ENCODE measurements at regions not wholly inside any gene's neighbourhood (a gene's known extent, or its start where the extent isn't known, plus 50 kb on each side); places are given as distances from the start of the nearest gene placed in this dataset.

- TF ChIP-seq EZH2 (IDR thresholded peaks at IDR 0.05; ENCODE audit: borderline replicate concordance, insufficient read depth, low read depth, low read length, poor library complexity, severe bottlenecking) (no peak), CTCF (IDR thresholded peaks at IDR 0.05) (no peak)
- 50% methylated on average over 2 of the region's 5 CpGs for WGBS (ENCODE audit: insufficient coverage)
- CTCF ChIA-PET: no interaction called here
- H3K4me3 Mint-ChIP-seq: no peak overlapping the region
- no peaks in the 10 kb centered on the region for H3K27me3 ChIP-seq (replicated peaks in 1 of 4; ENCODE audit: control extremely low read depth in 1 of 4, control insufficient read depth in 3 of 4, insufficient read depth in 4 of 4, low read length in 3 of 4)
- H3K79me2 ChIP-seq (ENCODE audit: control insufficient read depth, insufficient read depth, low read length): no peaks in the 10 kb centered on the region
- POLR2A ChIA-PET: no interaction called here
- no peak overlapping the region for H3K4me3 ChIP-seq (ENCODE audit: control extremely low read depth in 1 of 5, extremely low read depth in 1 of 5, insufficient read depth in 1 of 5, low read depth in 2 of 5, low read length in 4 of 5)
- no peak overlapping the region for H3K27ac Mint-ChIP-seq
- no peaks in the 10 kb centered on the region for H3K9me3 Mint-ChIP-seq (ENCODE audit: insufficient read depth)
- intact Hi-C loops (cut with micrococcal nuclease): no loop called here
- H3K27me3 Mint-ChIP-seq: no peaks in the 10 kb centered on the region
- no peaks in the 10 kb centered on the region for H3K4me1 ChIP-seq (ENCODE audit: control insufficient read depth in 2 of 2, insufficient read depth in 2 of 2, low read length in 2 of 2)
- H3K4me2 ChIP-seq (replicated peaks; ENCODE audit: low read depth, low read length, poor library complexity, severe bottlenecking): no peak overlapping the region
- ATAC-seq (ENCODE audit: low read depth) (no peak), DNase-seq (no peak)
- H3K9me3 ChIP-seq (ENCODE audit: control extremely low read depth in 1 of 3, control insufficient read depth in 2 of 3, insufficient read depth in 1 of 3, low read length in 2 of 3): no peaks in the 10 kb centered on the region
- no peak overlapping the region for H2AFZ ChIP-seq (ENCODE audit: insufficient read depth, low read depth, low read length, poor library complexity, severe bottlenecking)
- H3K36me3 ChIP-seq (replicated peaks in 1 of 2; ENCODE audit: control extremely low read depth in 1 of 2, control insufficient read depth in 1 of 2, extremely low read depth in 1 of 2, insufficient read depth in 2 of 2, low read length in 1 of 2): no peaks in the 10 kb centered on the region
- H3K27ac ChIP-seq (ENCODE audit: low read length in 2 of 2): no peak overlapping the region
- no peak overlapping the region for H3K9ac ChIP-seq (ENCODE audit: low read length)
- H4K20me1 ChIP-seq (ENCODE audit: control insufficient read depth, insufficient read depth, low read length, poor library complexity, severe bottlenecking): no peaks in the 10 kb centered on the region
- no peaks in the 10 kb centered on the region for H3K4me1 Mint-ChIP-seq
Measured at GRCh38 chr20:12095180-12095920, 177.7 kb downstream of the BTBD3 start.

GRCh38 chr20:12098421-12098820 lies 180.7 kb downstream of the BTBD3 start:
- H3K79me2 ChIP-seq (ENCODE audit: control insufficient read depth, insufficient read depth, low read length): no peaks in the 10 kb centered on the region
- no peak overlapping the region for H3K4me3 ChIP-seq (ENCODE audit: control extremely low read depth in 1 of 5, extremely low read depth in 1 of 5, insufficient read depth in 1 of 5, low read depth in 2 of 5, low read length in 4 of 5)
- no peak overlapping the region for H3K27ac ChIP-seq (ENCODE audit: low read length in 2 of 2)
- no peaks in the 10 kb centered on the region for H3K9me3 Mint-ChIP-seq (ENCODE audit: insufficient read depth)
- 100% methylated on average over 1 of the region's 2 CpGs for WGBS (ENCODE audit: insufficient coverage)
- H3K4me2 ChIP-seq (replicated peaks; ENCODE audit: low read depth, low read length, poor library complexity, severe bottlenecking): no peak overlapping the region
- no peaks in the 10 kb centered on the region for H4K20me1 ChIP-seq (ENCODE audit: control insufficient read depth, insufficient read depth, low read length, poor library complexity, severe bottlenecking)
- H3K36me3 ChIP-seq (replicated peaks in 1 of 2; ENCODE audit: control extremely low read depth in 1 of 2, control insufficient read depth in 1 of 2, extremely low read depth in 1 of 2, insufficient read depth in 2 of 2, low read length in 1 of 2): no peaks in the 10 kb centered on the region
- no peak for DNase-seq
- intact Hi-C loops (cut with micrococcal nuclease): no loop called here
- ChIA-PET CTCF (no interaction called here), POLR2A (no interaction called here)
- no peaks in the 10 kb centered on the region for H3K27me3 Mint-ChIP-seq
- no peaks in the 10 kb centered on the region for H3K4me1 Mint-ChIP-seq
- TF ChIP-seq CTCF (IDR thresholded peaks at IDR 0.05) (no peak), EZH2 (IDR thresholded peaks at IDR 0.05; ENCODE audit: borderline replicate concordance, insufficient read depth, low read depth, low read length, poor library complexity, severe bottlenecking) (no peak)
- no peaks in the 10 kb centered on the region for H3K4me1 ChIP-seq (ENCODE audit: control insufficient read depth in 2 of 2, insufficient read depth in 2 of 2, low read length in 2 of 2)
- no peak overlapping the region for H3K27ac Mint-ChIP-seq
- no peak for ATAC-seq (ENCODE audit: low read depth)
- no peaks in the 10 kb centered on the region for H3K9me3 ChIP-seq (ENCODE audit: control extremely low read depth in 1 of 3, control insufficient read depth in 2 of 3, insufficient read depth in 1 of 3, low read length in 2 of 3)
- H3K9ac ChIP-seq (ENCODE audit: low read length): no peak overlapping the region
- H3K27me3 ChIP-seq (replicated peaks in 1 of 4; ENCODE audit: control extremely low read depth in 1 of 4, control insufficient read depth in 3 of 4, insufficient read depth in 4 of 4, low read length in 3 of 4): no peaks in the 10 kb centered on the region
- H3K4me3 Mint-ChIP-seq: no peak overlapping the region
- no peak overlapping the region for H2AFZ ChIP-seq (ENCODE audit: insufficient read depth, low read depth, low read length, poor library complexity, severe bottlenecking)

All from B cell (primary cell).